IPS DF 6.9 (cell line): ENCODE measurements at regions not wholly inside any gene's neighbourhood (a gene's known extent, or its start where the extent isn't known, plus 50 kb on each side); places are given as distances from the start of the nearest gene placed in this dataset.

Source experiments
- DNase-seq: peaks from one replicate; pipeline ENCODE4 v3.0.0-alpha.2; 2013; ENCODE audit warnings: low read depth, low spot score
- H3K27ac ChIP-seq: one replicate; pipeline ENCODE4 v1.5.1; 2013; ENCODE audit warnings: low read length, control low read depth
- H3K27me3 ChIP-seq: 2 replicates; pipeline ENCODE4 v1.6.1; 2013; ENCODE audit warnings: mild to moderate bottlenecking, low read length; ENCODE audit not compliant: control insufficient read depth, insufficient read depth
- H3K36me3 ChIP-seq: 2 replicates; pipeline ENCODE4 v1.6.1; 2013; ENCODE audit warnings: low read length; ENCODE audit not compliant: control insufficient read depth, insufficient read depth
- H3K4me1 ChIP-seq: 2 replicates; pipeline ENCODE4 v1.6.1; 2013; ENCODE audit warnings: low read length; ENCODE audit not compliant: control insufficient read depth, insufficient read depth
- H3K4me3 ChIP-seq: 2 replicates; pipeline ENCODE4 v1.5.1; 2013; ENCODE audit warnings: mild to moderate bottlenecking, low read length
- H3K9me3 ChIP-seq: 2 replicates; pipeline ENCODE4 v1.6.1; 2013; ENCODE audit warnings: low read length, inconsistent platforms; ENCODE audit not compliant: control insufficient read depth, insufficient read depth
- WGBS: extraction: QIAGEN DNeasy Blood & Tissue Kit; methylation state at CpG from one replicate; pipeline ENCODE4 v1.1.7; 2013; ENCODE audit warnings: mixed read lengths, missing lambda C conversion rate; ENCODE audit not compliant: insufficient read length, insufficient coverage; 5-methylcytosine and 5-hydroxymethylcytosine counted together

- H3K27me3 ChIP-seq = no peaks in the 10 kb centered on the region
- DNase-seq = no peak
- no peak overlapping the region for H3K4me3 ChIP-seq
- no peak overlapping the region for H3K27ac ChIP-seq
- H3K36me3 ChIP-seq = no peaks in the 10 kb centered on the region
- H3K4me1 ChIP-seq = no peaks in the 10 kb centered on the region
- H3K9me3 ChIP-seq = no peaks in the 10 kb centered on the region
These were observed 862.3 kb upstream of the PRMT6 start for GRCh38 chr1:106194206-106194605.

DNA sequence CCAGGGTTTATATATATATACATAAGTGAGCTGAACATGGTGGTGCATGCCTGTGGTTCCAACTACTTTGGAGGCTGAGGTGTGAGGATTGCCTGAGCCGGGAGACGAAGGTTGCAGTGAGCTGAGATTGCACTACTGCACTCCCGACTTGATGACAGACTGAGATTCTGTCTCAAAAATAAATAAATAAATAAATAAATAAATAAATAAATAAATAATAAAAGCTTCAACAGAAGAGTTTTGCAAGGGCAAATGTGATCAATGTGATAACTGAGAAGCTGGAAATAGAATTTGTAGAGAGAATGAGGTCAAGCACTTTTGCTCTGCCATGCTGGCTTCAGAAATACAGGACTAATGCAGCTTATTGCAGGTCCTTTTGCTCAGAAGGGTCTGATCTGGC is 855.8 kb upstream of the PRMT6 start:
- Histone ChIP-seq H3K36me3 (no peaks in the 10 kb centered on the region), H3K9me3 (no peaks in the 10 kb centered on the region), H3K4me3 (no peak overlapping the region), H3K4me1 (no peaks in the 10 kb centered on the region), H3K27me3 (no peaks in the 10 kb centered on the region), H3K27ac (no peak overlapping the region)
- DNase-seq = no peak
- no CpG with 5 or more reads among the region's 3 CpGs for WGBS

DNA sequence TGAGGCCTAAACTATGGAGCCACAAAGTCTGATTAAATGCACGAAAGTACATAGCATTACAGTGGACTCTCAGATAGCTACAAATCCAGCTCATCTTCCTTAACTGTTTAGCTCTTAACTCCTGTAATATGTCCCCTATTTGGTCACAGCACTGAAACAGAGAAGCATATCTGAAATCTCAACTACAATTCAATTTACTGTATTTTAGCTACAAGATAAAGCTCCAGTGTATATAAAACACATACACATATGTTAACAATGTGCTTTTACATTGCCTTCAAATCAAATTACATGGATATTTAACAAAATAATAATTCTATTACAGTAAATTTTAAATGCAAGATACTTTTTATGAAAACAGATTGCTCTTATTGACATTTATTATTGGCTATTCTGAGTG is 849.3 kb upstream of the PRMT6 start:
- H3K4me3 ChIP-seq = no peak overlapping the region
- H3K27ac ChIP-seq = no peak overlapping the region
- WGBS = no CpG with 5 or more reads among the region's 1 CpG
- no peaks in the 10 kb centered on the region for H3K4me1 ChIP-seq
- no peaks in the 10 kb centered on the region for H3K36me3 ChIP-seq
- H3K9me3 ChIP-seq = no peaks in the 10 kb centered on the region
- no peaks in the 10 kb centered on the region for H3K27me3 ChIP-seq
- no peak for DNase-seq

DNA sequence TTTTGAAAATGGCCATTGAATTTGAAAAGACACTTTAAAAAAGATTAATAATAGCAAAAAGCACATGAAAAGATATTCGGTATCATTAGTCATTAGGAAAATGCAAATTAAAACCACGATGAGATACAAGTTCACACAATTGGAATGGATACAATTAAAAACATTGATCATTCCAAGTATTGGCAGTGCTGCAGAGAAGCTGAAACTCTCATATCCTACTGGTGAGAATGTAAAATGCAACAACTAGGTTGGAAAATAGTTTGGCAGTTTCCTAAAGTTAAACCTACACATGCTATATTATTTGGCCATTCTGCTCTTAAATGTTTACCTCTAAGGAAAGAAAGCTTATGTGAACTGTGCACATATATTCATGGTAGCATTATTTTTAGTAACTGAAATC is 838.7 kb upstream of the PRMT6 start:
- H3K36me3 ChIP-seq = no peaks in the 10 kb centered on the region
- no peak overlapping the region for H3K27ac ChIP-seq
- DNase-seq = no peak
- no CpG with 5 or more reads among the region's 2 CpGs for WGBS
- H3K4me1 ChIP-seq = no peaks in the 10 kb centered on the region
- no peak overlapping the region for H3K4me3 ChIP-seq
- no peaks in the 10 kb centered on the region for H3K27me3 ChIP-seq
- no peaks in the 10 kb centered on the region for H3K9me3 ChIP-seq

DNA sequence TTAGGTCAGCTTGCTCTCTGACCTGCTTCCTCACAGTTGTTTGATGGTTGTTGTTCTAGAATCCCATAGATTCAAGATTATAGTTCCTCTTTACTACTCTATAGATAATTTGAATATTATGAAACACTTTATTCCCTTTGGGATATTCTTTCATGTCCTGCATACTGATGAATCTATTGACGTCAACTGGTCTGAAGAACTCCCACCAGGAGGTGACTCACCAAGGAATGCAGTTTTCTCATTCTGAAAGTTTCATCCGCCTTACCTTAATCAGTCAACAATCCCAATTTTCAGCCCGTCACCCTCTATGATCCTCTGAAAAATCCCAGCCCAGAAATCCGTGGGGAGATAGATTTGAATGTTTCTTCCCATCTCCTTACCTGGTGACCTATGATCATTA is 834.1 kb upstream of the PRMT6 start:
- no peak for DNase-seq
- no CpG with 5 or more reads among the region's 4 CpGs for WGBS
- Histone ChIP-seq H3K27me3 (no peaks in the 10 kb centered on the region), H3K27ac (no peak overlapping the region), H3K36me3 (no peaks in the 10 kb centered on the region), H3K4me3 (no peak overlapping the region), H3K9me3 (no peaks in the 10 kb centered on the region), H3K4me1 (no peaks in the 10 kb centered on the region)

- Histone ChIP-seq H3K27me3 (no peaks in the 10 kb centered on the region), H3K9me3 (no peaks in the 10 kb centered on the region), H3K27ac (no peak overlapping the region), H3K4me3 (no peak overlapping the region), H3K4me1 (no peaks in the 10 kb centered on the region), H3K36me3 (no peaks in the 10 kb centered on the region)
- WGBS = no CpG with 5 or more reads among the region's 1 CpG
- no peak for DNase-seq
These were observed 833.3 kb upstream of the PRMT6 start for GRCh38 chr1:106223213-106223612.

DNA sequence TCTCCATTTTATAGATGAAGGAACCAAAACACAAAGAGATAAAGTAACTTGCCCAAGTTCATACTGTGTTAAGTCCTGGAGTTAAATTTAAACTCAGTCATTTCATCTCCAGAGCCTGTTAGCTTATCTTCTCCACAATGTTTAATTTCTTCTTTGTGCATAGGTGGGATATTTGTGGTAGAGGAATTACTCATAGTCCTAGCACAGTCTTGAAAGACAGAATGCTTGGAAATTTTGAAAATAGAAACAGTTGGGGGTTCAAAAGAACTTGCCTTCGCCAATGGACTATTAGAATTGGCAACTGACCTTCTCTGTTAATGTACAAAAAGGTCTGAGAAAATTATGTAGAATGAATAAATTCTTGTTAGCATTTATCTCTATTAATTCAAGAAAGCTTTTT is 832.0 kb upstream of the PRMT6 start:
- Histone ChIP-seq H3K36me3 (no peaks in the 10 kb centered on the region), H3K9me3 (no peaks in the 10 kb centered on the region), H3K27ac (no peak overlapping the region), H3K4me3 (no peak overlapping the region), H3K27me3 (no peaks in the 10 kb centered on the region), H3K4me1 (no peaks in the 10 kb centered on the region)
- no peak for DNase-seq
- no CpG with 5 or more reads among the region's 1 CpG for WGBS

DNA sequence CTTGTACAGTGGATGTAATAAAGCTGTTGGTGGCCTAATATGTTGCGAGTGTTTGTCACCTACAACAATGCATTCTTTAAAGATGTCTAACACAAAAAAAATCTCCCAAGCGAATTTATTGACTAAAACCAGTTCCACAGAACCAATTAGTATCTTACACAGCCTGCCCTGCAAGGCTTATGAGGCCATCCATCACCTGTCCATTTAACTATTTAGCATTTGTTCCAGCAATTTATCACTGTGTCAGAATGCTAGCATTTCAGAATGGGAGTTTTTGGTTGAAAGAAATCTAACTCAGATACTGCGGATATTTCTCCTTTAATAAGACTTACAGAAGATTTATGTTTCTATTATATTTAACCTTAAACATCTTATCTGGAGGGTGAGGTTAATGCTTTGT is 831.1 kb upstream of the PRMT6 start:
- Histone ChIP-seq H3K27ac (no peak overlapping the region), H3K4me1 (no peaks in the 10 kb centered on the region), H3K4me3 (no peak overlapping the region), H3K9me3 (no peaks in the 10 kb centered on the region), H3K27me3 (no peaks in the 10 kb centered on the region), H3K36me3 (no peaks in the 10 kb centered on the region)
- DNase-seq = no peak
- WGBS = no CpG with 5 or more reads among the region's 3 CpGs

DNA sequence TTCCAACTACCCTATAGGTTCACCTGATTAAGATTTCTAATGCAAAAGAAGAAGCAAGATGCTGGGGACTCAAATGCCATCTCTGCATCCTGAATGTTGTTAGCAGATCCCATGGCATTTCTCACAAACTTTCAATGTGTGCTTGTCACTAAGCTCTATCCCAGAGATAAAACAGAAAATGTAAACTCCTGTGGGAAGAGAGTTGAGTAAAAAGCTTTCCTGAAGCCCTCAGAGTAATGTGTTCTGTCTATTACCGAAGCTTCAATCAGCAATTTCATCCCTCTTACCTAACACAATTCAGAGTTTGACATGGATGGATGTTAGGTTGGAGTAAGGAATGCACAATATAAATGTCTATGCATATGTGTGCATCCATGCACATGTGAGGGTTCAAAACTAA is 829.9 kb upstream of the PRMT6 start:
- Histone ChIP-seq H3K9me3 (no peaks in the 10 kb centered on the region), H3K4me3 (no peak overlapping the region), H3K27me3 (no peaks in the 10 kb centered on the region), H3K36me3 (no peaks in the 10 kb centered on the region), H3K27ac (no peak overlapping the region), H3K4me1 (no peaks in the 10 kb centered on the region)
- no peak for DNase-seq
- WGBS = no CpG with 5 or more reads among the region's 1 CpG

- H3K27ac ChIP-seq = no peak overlapping the region
- H3K9me3 ChIP-seq = no peaks in the 10 kb centered on the region
- no CpG with 5 or more reads among the region's 1 CpG for WGBS
- DNase-seq = no peak
- no peaks in the 10 kb centered on the region for H3K27me3 ChIP-seq
- no peaks in the 10 kb centered on the region for H3K4me1 ChIP-seq
- no peaks in the 10 kb centered on the region for H3K36me3 ChIP-seq
- no peak overlapping the region for H3K4me3 ChIP-seq
These were observed 824.3 kb upstream of the PRMT6 start for GRCh38 chr1:106232128-106232527.

DNA sequence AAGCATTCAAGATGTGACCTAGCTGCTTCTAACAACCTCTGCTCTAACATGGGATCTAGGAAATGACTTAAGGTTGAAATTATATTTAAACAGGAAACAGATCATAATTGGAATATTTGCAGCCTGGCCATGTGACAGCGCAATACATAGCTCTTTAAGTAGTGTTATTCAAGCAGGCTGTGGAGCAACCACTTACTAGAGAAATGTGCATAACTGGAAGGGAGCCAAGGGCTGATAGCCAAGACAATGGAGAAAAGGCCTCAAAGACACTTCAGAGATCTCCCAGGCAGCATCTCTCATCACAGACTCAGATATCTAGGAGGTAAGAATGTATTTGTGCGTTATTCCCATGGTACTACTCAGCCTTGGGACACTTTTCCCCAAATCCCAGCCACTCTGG is 823.0 kb upstream of the PRMT6 start:
- DNase-seq = no peak
- Histone ChIP-seq H3K27ac (no peak overlapping the region), H3K36me3 (no peaks in the 10 kb centered on the region), H3K4me1 (no peaks in the 10 kb centered on the region), H3K27me3 (no peaks in the 10 kb centered on the region), H3K4me3 (no peak overlapping the region), H3K9me3 (no peaks in the 10 kb centered on the region)
- WGBS = no CpG with 5 or more reads among the region's 2 CpGs
